ENCODE measurements at regions not wholly inside any gene's neighbourhood (a gene's known extent, or its start where the extent isn't known, plus 50 kb on each side); places are given as distances from the start of the nearest gene placed in this dataset.

- TF ChIP-seq CTCF (IDR thresholded peaks at IDR 0.05) (no peak), POLR2A (IDR thresholded peaks at IDR 0.05) (no peak), EP300 (IDR thresholded peaks at IDR 0.05) (no peak), POLR2AphosphoS5 (IDR thresholded peaks at IDR 0.05) (no peak)
Measured at GRCh38 chr21:16409352-16409751, 679.6 kb downstream of the USP25 start.

All from suprapubic skin (tissue), 4 donors.